Liver (tissue), 8 donors: ENCODE measurements at regions not wholly inside any gene's neighbourhood (a gene's known extent, or its start where the extent isn't known, plus 50 kb on each side); places are given as distances from the start of the nearest gene placed in this dataset.

Experiments used
- DNase-seq: peaks from one replicate; pipeline ENCODE4 v3.0.0-alpha.2; 2017; ENCODE audit warnings: low spot score
- H3K27ac ChIP-seq, 2 donors: one replicate each; pipeline ENCODE4 v1.7.0; 2013; ENCODE audit warnings: inconsistent platforms in 2 of 2, low read length in 2 of 2, control low read depth in 1 of 2, low read depth in 1 of 2, mild to moderate bottlenecking in 1 of 2
- H3K27me3 ChIP-seq, 4 donors: one replicate each; pipeline versions ENCODE4 v1.6.1 to v1.7.0; 2013; ENCODE audit warnings: low read length in 3 of 4, inconsistent platforms in 1 of 4, mild to moderate bottlenecking in 1 of 4, moderate library complexity in 1 of 4; ENCODE audit not compliant: control insufficient read depth in 4 of 4, insufficient read depth in 4 of 4
- H3K36me3 ChIP-seq, 4 donors: one replicate each; pipeline versions ENCODE4 v1.6.1 to v1.7.0; 2013; ENCODE audit warnings: low read length in 3 of 4, mild to moderate bottlenecking in 3 of 4, low read depth in 1 of 4, moderate library complexity in 1 of 4; ENCODE audit not compliant: control insufficient read depth in 4 of 4, insufficient read depth in 3 of 4
- H3K4me1 ChIP-seq, 4 donors: one replicate each; pipeline versions ENCODE4 v1.6.1 to v1.7.0; 2013; ENCODE audit warnings: low read length in 3 of 4, mild to moderate bottlenecking in 3 of 4, moderate library complexity in 1 of 4; ENCODE audit not compliant: control insufficient read depth in 4 of 4, insufficient read depth in 4 of 4
- H3K4me3 ChIP-seq, 3 donors: one replicate each; pipeline versions ENCODE4 v1.6.1 to v1.7.0; 2013; ENCODE audit warnings: low read length in 3 of 3, control low read depth in 1 of 3, low read depth in 1 of 3, mild to moderate bottlenecking in 1 of 3
- H3K9ac ChIP-seq, 2 donors: one replicate each; pipeline ENCODE4 v1.7.0; 2013; ENCODE audit warnings: low read length in 2 of 2, mild to moderate bottlenecking in 2 of 2, moderate library complexity in 2 of 2, control low read depth in 1 of 2, low read depth in 1 of 2
- H3K9me3 ChIP-seq, 4 donors: one replicate each; pipeline versions ENCODE4 v1.6.1 to v1.7.0; 2013; ENCODE audit warnings: low read length in 3 of 4; ENCODE audit not compliant: control insufficient read depth in 4 of 4
- EGR1 ChIP-seq, 2 donors: IDR thresholded peaks; 2 replicates each; pipeline ENCODE4 v1.6.1; 2016 to 2018; ENCODE audit warnings: antibody characterized with exemption in 2 of 2, low read depth in 2 of 2
- FOXA1 ChIP-seq: IDR thresholded peaks from 2 replicates; pipeline ENCODE4 v1.6.1; 2016; ENCODE audit warnings: antibody characterized with exemption
- FOXA2 ChIP-seq: IDR thresholded peaks from 2 replicates; pipeline ENCODE4 v1.6.1; 2016; ENCODE audit warnings: antibody characterized with exemption
- GABPA ChIP-seq, 2 donors: IDR thresholded peaks in 1 of 2; conservative IDR thresholded peaks in 1 of 2; 2 replicates each; pipeline ENCODE4 v1.6.1; 2016; ENCODE audit warnings: antibody characterized with exemption in 2 of 2, mild to moderate bottlenecking in 1 of 2, moderate library complexity in 1 of 2
- HNF4A ChIP-seq, 2 donors: conservative IDR thresholded peaks; 2 replicates each; pipeline ENCODE4 v1.6.1; 2016; ENCODE audit warnings: antibody characterized with exemption in 2 of 2, mild to moderate bottlenecking in 2 of 2
- HNF4G ChIP-seq: IDR thresholded peaks from 2 replicates; pipeline ENCODE4 v1.6.1; 2016; ENCODE audit warnings: antibody characterized with exemption
- JUND ChIP-seq, 2 donors: IDR thresholded peaks; 2 replicates each; pipeline ENCODE4 v1.6.1; 2016; ENCODE audit warnings: antibody characterized with exemption in 2 of 2
- NR2F2 ChIP-seq: IDR thresholded peaks from 2 replicates; pipeline ENCODE4 v1.6.1; 2016; ENCODE audit warnings: antibody characterized with exemption
- RAD21 ChIP-seq, 2 donors: IDR thresholded peaks; 2 replicates each; pipeline ENCODE4 v1.6.1; 2016; ENCODE audit warnings: antibody characterized with exemption in 2 of 2, mild to moderate bottlenecking in 2 of 2
- RXRA ChIP-seq, 2 donors: IDR thresholded peaks; 2 replicates each; pipeline ENCODE4 v1.6.1; 2017 to 2018; ENCODE audit warnings: antibody characterized with exemption in 2 of 2, mild to moderate bottlenecking in 1 of 2
- SP1 ChIP-seq: IDR thresholded peaks from 2 replicates; pipeline ENCODE4 v1.6.1; 2018; ENCODE audit warnings: antibody characterized with exemption, mild to moderate bottlenecking
- TAF1 ChIP-seq: conservative IDR thresholded peaks from 2 replicates; pipeline ENCODE4 v1.6.1; 2016; ENCODE audit warnings: antibody characterized with exemption, mild to moderate bottlenecking
- YY1 ChIP-seq: IDR thresholded peaks from 2 replicates; pipeline ENCODE4 v1.6.1; 2016; ENCODE audit warnings: antibody characterized with exemption, mild to moderate bottlenecking
- WGBS: extraction: QIAGEN DNeasy Blood & Tissue Kit; methylation state at CpG from one replicate; pipeline ENCODE4 v1.1.7; 2013; 5-methylcytosine and 5-hydroxymethylcytosine counted together
- TF ChIP-seq, protein P1 (sequence below): IDR thresholded peaks from 2 replicates; pipeline ENCODE4 v1.6.1; 2016; ENCODE audit warnings: antibody characterized with exemption, mild to moderate bottlenecking
- TF ChIP-seq, protein P2 (sequence below): IDR thresholded peaks from 2 replicates; pipeline ENCODE4 v1.6.1; 2016; ENCODE audit warnings: antibody characterized with exemption
- TF ChIP-seq, protein P3 (sequence below): IDR thresholded peaks from 2 replicates; pipeline ENCODE4 v1.6.1; 2016; ENCODE audit warnings: antibody characterized with exemption
- TF ChIP-seq, protein P4 (sequence below): fragments of 150-350 bp; IDR thresholded peaks from 2 replicates; pipeline ENCODE4 v1.5.1; 2017; ENCODE audit warnings: improper control_type of control experiment, low read depth, low read length; ENCODE audit not compliant: missing input control
- TF ChIP-seq, protein P5 (sequence below): IDR thresholded peaks from 2 replicates; pipeline ENCODE4 v1.6.1; 2016; ENCODE audit warnings: antibody characterized with exemption
- donor health status: healthy.
- donor health status: healthy.
- donor health status: healthy.
- donor health status: healthy.
- donor health status: healthy.

DNA sequence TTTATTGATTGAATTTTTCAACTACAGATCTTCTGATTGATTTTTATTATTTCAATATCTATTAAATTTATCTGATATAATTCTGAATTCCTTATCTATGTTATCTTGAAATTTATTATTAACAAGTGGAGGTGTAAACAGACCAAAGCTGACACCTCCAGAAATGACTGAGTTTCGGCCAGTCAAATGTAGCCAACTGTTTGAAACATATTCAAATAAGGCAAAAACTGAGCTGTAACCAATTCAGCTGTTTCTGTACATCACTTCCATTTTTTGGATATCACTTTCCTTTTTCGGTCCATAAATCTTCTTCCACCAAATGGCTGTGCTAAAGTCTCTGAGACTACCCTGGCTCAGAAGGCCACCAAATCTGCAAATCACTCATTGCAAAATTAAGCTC, 2127.3 kb upstream of the AGA start:
- TF ChIP-seq FOXA1 (no peak), TAF1 (no peak), HNF4G (no peak), JUND (IDR thresholded peaks at IDR 0.05) (no peak), YY1 (no peak), EGR1 (IDR thresholded peaks at IDR 0.05; ENCODE audit: low read depth in 2 of 2) (no peak), HNF4A (conservative IDR thresholded peaks at IDR 0.05) (no peak), RAD21 (IDR thresholded peaks at IDR 0.05) (no peak), SP1 (no peak), FOXA2 (no peak), RXRA (IDR thresholded peaks at IDR 0.05) (no peak), NR2F2 (no peak), GABPA (IDR thresholded peaks at IDR 0.05 in 1 of 2, conservative IDR thresholded peaks at IDR 0.05 in 1 of 2) (no peak)
- TF ChIP-seq, protein P1, sequence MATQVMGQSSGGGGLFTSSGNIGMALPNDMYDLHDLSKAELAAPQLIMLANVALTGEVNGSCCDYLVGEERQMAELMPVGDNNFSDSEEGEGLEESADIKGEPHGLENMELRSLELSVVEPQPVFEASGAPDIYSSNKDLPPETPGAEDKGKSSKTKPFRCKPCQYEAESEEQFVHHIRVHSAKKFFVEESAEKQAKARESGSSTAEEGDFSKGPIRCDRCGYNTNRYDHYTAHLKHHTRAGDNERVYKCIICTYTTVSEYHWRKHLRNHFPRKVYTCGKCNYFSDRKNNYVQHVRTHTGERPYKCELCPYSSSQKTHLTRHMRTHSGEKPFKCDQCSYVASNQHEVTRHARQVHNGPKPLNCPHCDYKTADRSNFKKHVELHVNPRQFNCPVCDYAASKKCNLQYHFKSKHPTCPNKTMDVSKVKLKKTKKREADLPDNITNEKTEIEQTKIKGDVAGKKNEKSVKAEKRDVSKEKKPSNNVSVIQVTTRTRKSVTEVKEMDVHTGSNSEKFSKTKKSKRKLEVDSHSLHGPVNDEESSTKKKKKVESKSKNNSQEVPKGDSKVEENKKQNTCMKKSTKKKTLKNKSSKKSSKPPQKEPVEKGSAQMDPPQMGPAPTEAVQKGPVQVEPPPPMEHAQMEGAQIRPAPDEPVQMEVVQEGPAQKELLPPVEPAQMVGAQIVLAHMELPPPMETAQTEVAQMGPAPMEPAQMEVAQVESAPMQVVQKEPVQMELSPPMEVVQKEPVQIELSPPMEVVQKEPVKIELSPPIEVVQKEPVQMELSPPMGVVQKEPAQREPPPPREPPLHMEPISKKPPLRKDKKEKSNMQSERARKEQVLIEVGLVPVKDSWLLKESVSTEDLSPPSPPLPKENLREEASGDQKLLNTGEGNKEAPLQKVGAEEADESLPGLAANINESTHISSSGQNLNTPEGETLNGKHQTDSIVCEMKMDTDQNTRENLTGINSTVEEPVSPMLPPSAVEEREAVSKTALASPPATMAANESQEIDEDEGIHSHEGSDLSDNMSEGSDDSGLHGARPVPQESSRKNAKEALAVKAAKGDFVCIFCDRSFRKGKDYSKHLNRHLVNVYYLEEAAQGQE: no peak
- TF ChIP-seq, protein P2, sequence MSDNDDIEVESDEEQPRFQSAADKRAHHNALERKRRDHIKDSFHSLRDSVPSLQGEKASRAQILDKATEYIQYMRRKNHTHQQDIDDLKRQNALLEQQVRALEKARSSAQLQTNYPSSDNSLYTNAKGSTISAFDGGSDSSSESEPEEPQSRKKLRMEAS: no peak
- TF ChIP-seq, protein P3, sequence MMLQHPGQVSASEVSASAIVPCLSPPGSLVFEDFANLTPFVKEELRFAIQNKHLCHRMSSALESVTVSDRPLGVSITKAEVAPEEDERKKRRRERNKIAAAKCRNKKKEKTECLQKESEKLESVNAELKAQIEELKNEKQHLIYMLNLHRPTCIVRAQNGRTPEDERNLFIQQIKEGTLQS: no peak
- TF ChIP-seq, protein P4, sequence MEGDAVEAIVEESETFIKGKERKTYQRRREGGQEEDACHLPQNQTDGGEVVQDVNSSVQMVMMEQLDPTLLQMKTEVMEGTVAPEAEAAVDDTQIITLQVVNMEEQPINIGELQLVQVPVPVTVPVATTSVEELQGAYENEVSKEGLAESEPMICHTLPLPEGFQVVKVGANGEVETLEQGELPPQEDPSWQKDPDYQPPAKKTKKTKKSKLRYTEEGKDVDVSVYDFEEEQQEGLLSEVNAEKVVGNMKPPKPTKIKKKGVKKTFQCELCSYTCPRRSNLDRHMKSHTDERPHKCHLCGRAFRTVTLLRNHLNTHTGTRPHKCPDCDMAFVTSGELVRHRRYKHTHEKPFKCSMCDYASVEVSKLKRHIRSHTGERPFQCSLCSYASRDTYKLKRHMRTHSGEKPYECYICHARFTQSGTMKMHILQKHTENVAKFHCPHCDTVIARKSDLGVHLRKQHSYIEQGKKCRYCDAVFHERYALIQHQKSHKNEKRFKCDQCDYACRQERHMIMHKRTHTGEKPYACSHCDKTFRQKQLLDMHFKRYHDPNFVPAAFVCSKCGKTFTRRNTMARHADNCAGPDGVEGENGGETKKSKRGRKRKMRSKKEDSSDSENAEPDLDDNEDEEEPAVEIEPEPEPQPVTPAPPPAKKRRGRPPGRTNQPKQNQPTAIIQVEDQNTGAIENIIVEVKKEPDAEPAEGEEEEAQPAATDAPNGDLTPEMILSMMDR: no peak
- TF ChIP-seq, protein P5, sequence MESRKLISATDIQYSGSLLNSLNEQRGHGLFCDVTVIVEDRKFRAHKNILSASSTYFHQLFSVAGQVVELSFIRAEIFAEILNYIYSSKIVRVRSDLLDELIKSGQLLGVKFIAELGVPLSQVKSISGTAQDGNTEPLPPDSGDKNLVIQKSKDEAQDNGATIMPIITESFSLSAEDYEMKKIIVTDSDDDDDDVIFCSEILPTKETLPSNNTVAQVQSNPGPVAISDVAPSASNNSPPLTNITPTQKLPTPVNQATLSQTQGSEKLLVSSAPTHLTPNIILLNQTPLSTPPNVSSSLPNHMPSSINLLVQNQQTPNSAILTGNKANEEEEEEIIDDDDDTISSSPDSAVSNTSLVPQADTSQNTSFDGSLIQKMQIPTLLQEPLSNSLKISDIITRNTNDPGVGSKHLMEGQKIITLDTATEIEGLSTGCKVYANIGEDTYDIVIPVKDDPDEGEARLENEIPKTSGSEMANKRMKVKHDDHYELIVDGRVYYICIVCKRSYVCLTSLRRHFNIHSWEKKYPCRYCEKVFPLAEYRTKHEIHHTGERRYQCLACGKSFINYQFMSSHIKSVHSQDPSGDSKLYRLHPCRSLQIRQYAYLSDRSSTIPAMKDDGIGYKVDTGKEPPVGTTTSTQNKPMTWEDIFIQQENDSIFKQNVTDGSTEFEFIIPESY: no peak
- 76% methylated on average over 2 of the region's 2 CpGs for WGBS

More for the DNA sequence above, 2127.3 kb upstream of the AGA start:
- Histone ChIP-seq H3K9ac (no peak overlapping the region), H3K36me3 (no peaks in the 10 kb centered on the region), H3K9me3 (peaks cover 0 to 2% (median 0%) of the 10 kb centered on the region in 4 donors), H3K4me1 (no peaks in the 10 kb centered on the region), H3K4me3 (no peak overlapping the region), H3K27ac (no peak overlapping the region), H3K27me3 (no peaks in the 10 kb centered on the region)
- no peak for DNase-seq
